Activated CD4-positive, CD25-positive, alpha-beta regulatory T cell treated with anti-CD3 and anti-CD28 coated beads, Interleukin-2, amount 50 U/mL, for 24 hours (primary cell): ENCODE measurements at regions not wholly inside any gene's neighbourhood (a gene's known extent, or its start where the extent isn't known, plus 50 kb on each side); places are given as distances from the start of the nearest gene placed in this dataset.
"Not testable (repeated sequence)": the region's sequence is repeated elsewhere in the genome, so short reads cannot be mapped to it uniquely, and the experiment has no call there.

Experiments used
- ATAC-seq, 2 donors: fragments of 150-1000 bp; cut with Tn5 transposase; one replicate each; pipeline ENCODE4 v1.10.0; 2021; ENCODE audit warnings: mild to moderate bottlenecking in 1 of 2, moderate library complexity in 1 of 2

- no peak for ATAC-seq
These were observed 196.3 kb upstream of the NFIA start for GRCh38 chr1:60886090-60886489.

GRCh38 chr1:60880202-60880601 is 202.2 kb upstream of the NFIA start:
- no peak for ATAC-seq

GRCh38 chr1:60878323-60878722 is 204.0 kb upstream of the NFIA start:
- no peak for ATAC-seq

- no peak for ATAC-seq
These were observed 205.0 kb upstream of the NFIA start for GRCh38 chr1:60877376-60877775.

GRCh38 chr1:60876952-60877351 is 205.4 kb upstream of the NFIA start:
- ATAC-seq = no peak

- no peak for ATAC-seq
These were observed 207.2 kb upstream of the NFIA start for GRCh38 chr1:60875138-60875537.

GRCh38 chr1:60874718-60875117 is 207.6 kb upstream of the NFIA start:
- no peak for ATAC-seq

- ATAC-seq = not testable (repeated sequence)
These were observed 209.0 kb upstream of the NFIA start for GRCh38 chr1:60873396-60873795.

- ATAC-seq = no peak
These were observed 209.8 kb upstream of the NFIA start for GRCh38 chr1:60872426-60873054.

- no peak for ATAC-seq
These were observed 212.0 kb upstream of the NFIA start for GRCh38 chr1:60870269-60870865.

- no peak for ATAC-seq
These were observed 213.3 kb upstream of the NFIA start for GRCh38 chr1:60868901-60869663.

GRCh38 chr1:60867782-60868181 is 214.6 kb upstream of the NFIA start:
- ATAC-seq = no peak

GRCh38 chr1:60866917-60867531 is 215.3 kb upstream of the NFIA start:
- no peak for ATAC-seq

GRCh38 chr1:60866226-60866900 is 216.0 kb upstream of the NFIA start:
- ATAC-seq = no peak

- no peak for ATAC-seq
These were observed 217.2 kb upstream of the NFIA start for GRCh38 chr1:60865166-60865565.

GRCh38 chr1:60864722-60865121 is 217.6 kb upstream of the NFIA start:
- ATAC-seq = no peak

- no peak for ATAC-seq
These were observed 219.2 kb upstream of the NFIA start for GRCh38 chr1:60863131-60863530.

- no peak for ATAC-seq
These were observed 220.3 kb upstream of the NFIA start for GRCh38 chr1:60861961-60862567.

- ATAC-seq = no peak
These were observed 223.2 kb upstream of the NFIA start for GRCh38 chr1:60859111-60859510.

GRCh38 chr1:60857851-60858250 is 224.5 kb upstream of the NFIA start:
- ATAC-seq = no peak

GRCh38 chr1:60850084-60850483 is 232.3 kb upstream of the NFIA start:
- no peak for ATAC-seq

- no peak for ATAC-seq
These were observed 233.0 kb upstream of the NFIA start for GRCh38 chr1:60849401-60849800.
